ENCODE measurements at regions not wholly inside any gene's neighbourhood (a gene's known extent, or its start where the extent isn't known, plus 50 kb on each side); places are given as distances from the start of the nearest gene placed in this dataset.

DNA sequence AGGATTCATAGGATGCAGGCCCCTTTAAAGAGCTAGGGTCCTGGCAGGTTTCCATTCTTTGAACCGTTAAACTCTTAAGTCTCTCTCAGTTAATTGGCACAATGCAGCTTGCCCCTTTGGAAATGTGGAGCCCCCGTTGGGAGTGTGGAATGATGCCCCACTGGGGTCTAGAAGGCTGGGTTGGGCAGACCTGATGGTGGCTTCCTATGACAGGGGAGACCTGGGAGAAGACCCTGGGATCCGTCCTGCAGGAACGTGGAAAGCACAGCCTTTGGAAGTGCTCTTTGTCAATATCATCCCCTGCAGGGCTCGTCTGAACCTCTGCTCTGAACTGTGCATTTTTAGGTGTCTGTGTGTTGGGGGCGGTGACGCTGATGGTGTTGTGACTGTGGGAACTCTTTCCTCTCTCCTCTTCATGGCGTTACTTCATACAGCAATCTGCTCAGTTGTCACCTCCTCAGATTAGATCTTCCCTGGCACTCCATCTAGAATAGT lies 190.6 kb downstream of the MYCN start:
- DNase-seq: no peak

GRCh38 chr2:16130541-16130880 lies 190.2 kb downstream of the MYCN start:
- TF ChIP-seq CTCF (IDR thresholded peaks at IDR 0.05): no peak
- no peak for TF ChIP-seq POLR2A (IDR thresholded peaks at IDR 0.05)
- intact Hi-C loops (cut with DNase I): no loop called here
- no peaks in the 10 kb centered on the region for H3K9me3 ChIP-seq (replicated peaks in 1 of 3)
- WGBS, 4 donors: 76 to 84% (median 79%) methylated on average over 5 of the region's 5 CpGs
- DNase-seq: no peak
- H3K4me3 ChIP-seq: no peak overlapping the region
- no peaks in the 10 kb centered on the region for H3K27me3 ChIP-seq
- no peak overlapping the region for H3K27ac ChIP-seq
- no peaks in the 10 kb centered on the region for H3K36me3 ChIP-seq (replicated peaks in 1 of 2)
- no peaks in the 10 kb centered on the region for H3K4me1 ChIP-seq (replicated peaks in 1 of 2)

More for the DNA sequence above, 190.6 kb downstream of the MYCN start:
- H3K27me3 ChIP-seq: no peaks in the 10 kb centered on the region
- no peak overlapping the region for H3K27ac ChIP-seq
- TF ChIP-seq CTCF (IDR thresholded peaks at IDR 0.05) (no peak), POLR2A (IDR thresholded peaks at IDR 0.05) (no peak)
- no peaks in the 10 kb centered on the region for H3K36me3 ChIP-seq (replicated peaks in 1 of 2)
- no peak overlapping the region for H3K4me3 ChIP-seq
- intact Hi-C loops (cut with DNase I): no loop called here
- 74 to 94% (median 85%) methylated on average over 5 to 8 of the region's 8 CpGs for WGBS, 4 donors
- H3K4me1 ChIP-seq (replicated peaks in 1 of 2): no peaks in the 10 kb centered on the region
- H3K9me3 ChIP-seq (replicated peaks in 1 of 3): no peaks in the 10 kb centered on the region

DNA sequence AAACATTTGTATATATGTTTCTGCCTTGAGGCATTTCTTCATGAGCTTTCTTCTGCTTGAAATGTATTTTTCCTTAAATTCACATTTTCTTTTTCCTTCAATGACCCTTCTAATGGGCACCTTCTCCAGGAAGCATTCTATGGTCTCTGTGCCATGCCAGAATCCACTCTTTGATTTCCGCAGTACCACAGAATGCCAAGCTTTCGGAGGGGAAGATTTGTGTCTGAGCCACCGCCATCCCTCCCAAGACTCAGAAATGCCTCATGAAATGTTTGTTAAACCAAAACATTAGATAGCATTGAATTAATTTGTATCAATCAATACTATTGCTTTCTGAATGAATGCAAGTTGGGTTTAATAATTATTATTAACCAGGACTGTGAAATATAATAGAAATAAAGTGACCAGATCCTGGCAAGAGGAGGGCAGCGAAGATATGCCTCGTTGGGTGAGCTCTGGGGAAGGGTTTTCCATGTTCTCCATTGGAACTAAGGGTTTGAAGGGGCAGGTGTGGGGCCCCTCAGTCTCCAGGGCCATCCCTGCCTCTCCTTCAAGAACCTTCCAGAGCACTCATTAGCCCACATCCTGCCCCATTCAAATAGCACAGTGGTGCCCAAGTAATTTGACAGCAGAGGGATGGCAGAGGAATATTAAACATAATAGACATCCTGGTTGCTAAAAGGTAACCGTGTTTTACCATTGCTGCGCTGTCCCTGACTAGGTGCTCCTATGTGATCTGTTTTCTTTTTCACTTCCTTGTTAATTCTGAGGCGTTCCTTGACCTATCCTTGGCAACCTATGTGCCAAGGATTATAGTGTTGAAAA lies 189.6 kb downstream of the MYCN start:
- Histone ChIP-seq H3K9me3 (replicated peaks in 1 of 3) (no peaks in the 10 kb centered on the region), H3K4me1 (replicated peaks in 1 of 2) (no peaks in the 10 kb centered on the region), H3K36me3 (replicated peaks in 1 of 2) (no peaks in the 10 kb centered on the region), H3K27ac (no peak overlapping the region), H3K4me3 (no peak overlapping the region), H3K27me3 (no peaks in the 10 kb centered on the region)
- DNase-seq: no peak
- intact Hi-C loops (cut with DNase I): no loop called here
- TF ChIP-seq POLR2A (IDR thresholded peaks at IDR 0.05) (no peak), CTCF (IDR thresholded peaks at IDR 0.05) (no peak)
- 90 to 92% (median 90%) methylated on average over 8 of the region's 8 CpGs for WGBS, 4 donors

GRCh38 chr2:16128746-16129610 lies 188.6 kb downstream of the MYCN start:
- Histone ChIP-seq H3K4me1 (replicated peaks in 1 of 2) (no peaks in the 10 kb centered on the region), H3K27ac (no peak overlapping the region), H3K36me3 (replicated peaks in 1 of 2) (no peaks in the 10 kb centered on the region), H3K27me3 (no peaks in the 10 kb centered on the region), H3K9me3 (replicated peaks in 1 of 3) (no peaks in the 10 kb centered on the region), H3K4me3 (no peak overlapping the region)
- intact Hi-C loops (cut with DNase I): no loop called here
- WGBS, 4 donors: 81 to 93% (median 84%) methylated on average over 13 of the region's 13 CpGs
- no peak for TF ChIP-seq POLR2A (IDR thresholded peaks at IDR 0.05)
- TF ChIP-seq CTCF (IDR thresholded peaks at IDR 0.05): no peak
- no peak for DNase-seq
